ENCODE measurements at regions not wholly inside any gene's neighbourhood (a gene's known extent, or its start where the extent isn't known, plus 50 kb on each side); places are given as distances from the start of the nearest gene placed in this dataset.

GRCh38 chr13:61138857-61139256 is 276.8 kb downstream of the PCDH20 start:
- TF ChIP-seq CTCF (conservative IDR thresholded peaks at IDR 0.05 in 1 of 2, IDR thresholded peaks at IDR 0.05 in 1 of 2; ENCODE audit: extremely low read depth in 1 of 2, insufficient read depth in 1 of 2, low read depth in 1 of 2, low read length in 2 of 2) (no peak), EZH2 (IDR thresholded peaks at IDR 0.05; ENCODE audit: borderline replicate concordance, low read length) (no peak)

Data from mammary epithelial cell (primary cell).